OCI-LY3 (cell line): ENCODE measurements at regions not wholly inside any gene's neighbourhood (a gene's known extent, or its start where the extent isn't known, plus 50 kb on each side); places are given as distances from the start of the nearest gene placed in this dataset.

Source experiments
- EZH2phosphoT487 ChIP-seq: fragments of 200-600 bp; shearing (Covaris generic); IDR thresholded peaks from 2 replicates; pipeline ENCODE4 v1.6.1; 2018; ENCODE audit warnings: antibody characterized with exemption, mixed run types, low read depth
- TF ChIP-seq, protein P1 (sequence below): fragments of 200-600, 300-600 bp; sonication (generic); IDR thresholded peaks from 2 replicates; pipeline ENCODE4 v1.5.1; 2014; ENCODE audit warnings: antibody characterized with exemption, low read length, low read depth

DNA sequence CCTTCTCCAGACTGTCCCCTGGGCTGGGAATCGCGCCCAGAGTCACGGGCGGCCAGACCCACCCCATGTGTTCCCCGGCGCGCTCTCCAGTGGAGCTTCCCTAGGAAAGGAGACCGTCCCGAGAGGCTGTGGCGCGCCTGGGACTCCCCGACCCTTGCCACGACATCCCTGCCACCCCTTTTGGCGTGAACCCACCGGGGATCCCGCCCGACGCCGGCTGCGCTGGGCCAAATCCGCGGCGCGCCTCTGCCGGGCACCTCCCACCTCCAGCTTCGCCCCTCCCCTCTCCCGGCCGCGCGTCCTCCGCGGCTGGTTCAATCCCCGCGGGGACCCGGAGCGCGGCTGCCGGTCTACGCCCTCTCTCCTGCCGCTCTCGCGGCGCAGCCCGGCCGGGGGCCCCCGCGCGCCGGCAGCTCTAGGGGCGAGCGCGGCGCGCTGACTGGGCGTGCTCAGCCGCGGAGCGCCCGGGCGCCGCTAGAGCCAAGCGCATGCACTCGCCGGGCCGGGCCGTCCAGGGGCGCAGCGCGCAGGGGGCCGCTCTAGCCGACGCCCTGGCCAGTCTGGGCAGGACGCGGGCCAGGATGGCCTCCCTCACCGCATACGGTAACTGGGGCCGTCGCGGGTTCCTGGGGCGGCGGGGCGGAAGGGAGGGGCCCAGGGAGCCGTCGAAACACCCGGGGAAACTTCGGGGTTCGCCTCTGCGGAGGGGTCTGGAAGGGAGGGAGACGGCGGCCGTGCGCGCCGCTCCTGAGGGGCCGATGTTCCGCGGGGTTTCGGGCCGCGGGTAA lies 77.4 kb upstream of the ANO4 start:
- TF ChIP-seq, protein P1, sequence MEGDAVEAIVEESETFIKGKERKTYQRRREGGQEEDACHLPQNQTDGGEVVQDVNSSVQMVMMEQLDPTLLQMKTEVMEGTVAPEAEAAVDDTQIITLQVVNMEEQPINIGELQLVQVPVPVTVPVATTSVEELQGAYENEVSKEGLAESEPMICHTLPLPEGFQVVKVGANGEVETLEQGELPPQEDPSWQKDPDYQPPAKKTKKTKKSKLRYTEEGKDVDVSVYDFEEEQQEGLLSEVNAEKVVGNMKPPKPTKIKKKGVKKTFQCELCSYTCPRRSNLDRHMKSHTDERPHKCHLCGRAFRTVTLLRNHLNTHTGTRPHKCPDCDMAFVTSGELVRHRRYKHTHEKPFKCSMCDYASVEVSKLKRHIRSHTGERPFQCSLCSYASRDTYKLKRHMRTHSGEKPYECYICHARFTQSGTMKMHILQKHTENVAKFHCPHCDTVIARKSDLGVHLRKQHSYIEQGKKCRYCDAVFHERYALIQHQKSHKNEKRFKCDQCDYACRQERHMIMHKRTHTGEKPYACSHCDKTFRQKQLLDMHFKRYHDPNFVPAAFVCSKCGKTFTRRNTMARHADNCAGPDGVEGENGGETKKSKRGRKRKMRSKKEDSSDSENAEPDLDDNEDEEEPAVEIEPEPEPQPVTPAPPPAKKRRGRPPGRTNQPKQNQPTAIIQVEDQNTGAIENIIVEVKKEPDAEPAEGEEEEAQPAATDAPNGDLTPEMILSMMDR: no peak
- no peak for TF ChIP-seq EZH2phosphoT487
